WERI-Rb-1 (cell line): ENCODE measurements at regions not wholly inside any gene's neighbourhood (a gene's known extent, or its start where the extent isn't known, plus 50 kb on each side); places are given as distances from the start of the nearest gene placed in this dataset.
A peak's percentile ranks its signal among the peaks of the same experiment; 100 is the strongest.

Experiments
- DNase-seq: peaks from one replicate; pipeline ENCODE4 v3.0.0-alpha.2; 2020
- H3K27ac ChIP-seq: fragments of 250-450 bp; sonication (Bioruptor Pico); 2 replicates; pipeline ENCODE4 v1.5.1; 2020; ENCODE audit warnings: mild to moderate bottlenecking, moderate library complexity
- H3K27me3 ChIP-seq: fragments of 250-450 bp; sonication (Bioruptor Pico); 2 replicates; pipeline ENCODE4 v1.5.1; 2021; ENCODE audit warnings: mild to moderate bottlenecking, low read depth, moderate library complexity; ENCODE audit not compliant: insufficient read depth, severe bottlenecking
- H3K36me3 ChIP-seq: fragments of 250-450 bp; sonication (Bioruptor Pico); 2 replicates; pipeline ENCODE4 v1.5.1; 2020; ENCODE audit warnings: mild to moderate bottlenecking, moderate library complexity
- H3K4me3 ChIP-seq: 2 replicates; pipeline ENCODE4 v1.5.1; 2011; ENCODE audit warnings: low read depth, mild to moderate bottlenecking, control low read depth, low read length
- H3K9me3 ChIP-seq: fragments of 250-450 bp; sonication (Bioruptor Pico); 2 replicates; pipeline ENCODE4 v1.5.1; 2021; ENCODE audit warnings: mild to moderate bottlenecking, moderate library complexity; ENCODE audit not compliant: severe bottlenecking
- CTCF ChIP-seq: IDR thresholded peaks from 2 replicates; pipeline ENCODE4 v1.5.1; 2011; ENCODE audit warnings: low read depth, mild to moderate bottlenecking, control low read depth, inconsistent platforms, low read length

- H3K9me3 ChIP-seq = no peaks in the 10 kb centered on the region
- DNase-seq = no peak
- H3K27ac ChIP-seq = no peak overlapping the region
- TF ChIP-seq CTCF = no peak
- no peaks in the 10 kb centered on the region for H3K36me3 ChIP-seq
- H3K4me3 ChIP-seq = peak overlapping the region; percentile 75
- H3K27me3 ChIP-seq = peaks cover 16% of the 10 kb centered on the region
Measured at GRCh38 chr13:94968757-94969086, 256.4 kb upstream of the SOX21 start.

- Histone ChIP-seq H3K27me3 (peaks cover 16% of the 10 kb centered on the region), H3K4me3 (peak overlapping the region; percentile 75), H3K9me3 (no peaks in the 10 kb centered on the region), H3K27ac (no peak overlapping the region), H3K36me3 (no peaks in the 10 kb centered on the region)
- DNase-seq = peak; percentile 64
- peak; percentile 66 for TF ChIP-seq CTCF
Measured at GRCh38 chr13:94968040-94968756, 255.9 kb upstream of the SOX21 start.

GRCh38 chr13:94967183-94968039 lies 255.1 kb upstream of the SOX21 start:
- Histone ChIP-seq H3K4me3 (peak overlapping the region; percentile 75), H3K27ac (no peak overlapping the region), H3K9me3 (no peaks in the 10 kb centered on the region), H3K36me3 (no peaks in the 10 kb centered on the region), H3K27me3 (peaks cover 16% of the 10 kb centered on the region)
- DNase-seq = peak; percentile 63
- no peak for TF ChIP-seq CTCF

GRCh38 chr13:94966422-94966955 lies 254.1 kb upstream of the SOX21 start:
- peak; percentile 48 for DNase-seq
- H3K36me3 ChIP-seq = no peaks in the 10 kb centered on the region
- peaks cover 16% of the 10 kb centered on the region for H3K27me3 ChIP-seq
- H3K9me3 ChIP-seq = no peaks in the 10 kb centered on the region
- no peak overlapping the region for H3K27ac ChIP-seq
- TF ChIP-seq CTCF = no peak
- H3K4me3 ChIP-seq = no peak overlapping the region

- no peak overlapping the region for H3K27ac ChIP-seq
Measured at GRCh38 chr13:94959626-94960025, 247.3 kb upstream of the SOX21 start.

More at GRCh38 chr13:94959626-94960025, 247.3 kb upstream of the SOX21 start:
- no peaks in the 10 kb centered on the region for H3K27me3 ChIP-seq
- no peak overlapping the region for H3K4me3 ChIP-seq
- no peak for TF ChIP-seq CTCF
- no peaks in the 10 kb centered on the region for H3K9me3 ChIP-seq
- no peak for DNase-seq
- H3K36me3 ChIP-seq = no peaks in the 10 kb centered on the region
